ENCODE measurements at regions not wholly inside any gene's neighbourhood (a gene's known extent, or its start where the extent isn't known, plus 50 kb on each side); places are given as distances from the start of the nearest gene placed in this dataset.

DNA sequence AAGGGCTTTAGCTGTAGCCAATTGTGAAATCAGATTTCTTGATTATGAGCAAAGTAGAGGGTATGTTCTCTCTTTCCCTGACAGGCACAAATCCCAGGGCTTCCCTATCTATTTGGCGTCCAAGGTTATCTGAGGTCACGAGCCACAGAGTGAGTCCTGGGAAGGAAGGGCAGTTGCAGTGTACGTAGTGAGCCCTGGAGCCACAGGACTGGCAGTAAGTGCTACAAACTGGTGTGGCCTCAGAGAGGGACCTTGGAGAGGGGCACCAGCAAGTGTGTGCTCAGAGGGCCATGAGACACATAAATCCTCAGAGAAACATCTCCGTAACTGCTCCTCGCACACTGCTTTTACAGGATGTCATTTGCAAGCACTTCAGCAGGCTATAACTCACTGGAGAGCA, 115.5 kb upstream of the SH3BP4 start:
- Histone ChIP-seq H4K20me1 (ENCODE audit: insufficient read depth, low read length, poor library complexity, severe bottlenecking) (no peaks in the 10 kb centered on the region), H3K9me3 (ENCODE audit: insufficient read depth, low read depth, low read length) (no peaks in the 10 kb centered on the region), H3K4me3 (ENCODE audit: low read length, poor library complexity, severe bottlenecking) (no peak overlapping the region), H3K4me1 (ENCODE audit: insufficient read depth, low read length, poor library complexity, severe bottlenecking) (no peaks in the 10 kb centered on the region), H3F3A (ENCODE audit: low read depth) (no peaks in the 10 kb centered on the region), H3K4me2 (ENCODE audit: low read depth, low read length, poor library complexity, severe bottlenecking) (no peak overlapping the region), H3K9me2 (replicated peaks; ENCODE audit: low read depth, low read length) (no peaks in the 10 kb centered on the region), H3K27me3 (ENCODE audit: insufficient read depth, low read length, poor library complexity, severe bottlenecking) (no peaks in the 10 kb centered on the region), H3K9ac (ENCODE audit: low read depth, low read length, poor library complexity, severe bottlenecking) (no peak overlapping the region), H2AFZ (ENCODE audit: low read length) (no peak overlapping the region), H3K36me3 (ENCODE audit: insufficient read depth, low read length) (no peaks in the 10 kb centered on the region), H3K79me2 (ENCODE audit: insufficient read depth, low read length) (no peaks in the 10 kb centered on the region)
- TF ChIP-seq, protein P1, sequence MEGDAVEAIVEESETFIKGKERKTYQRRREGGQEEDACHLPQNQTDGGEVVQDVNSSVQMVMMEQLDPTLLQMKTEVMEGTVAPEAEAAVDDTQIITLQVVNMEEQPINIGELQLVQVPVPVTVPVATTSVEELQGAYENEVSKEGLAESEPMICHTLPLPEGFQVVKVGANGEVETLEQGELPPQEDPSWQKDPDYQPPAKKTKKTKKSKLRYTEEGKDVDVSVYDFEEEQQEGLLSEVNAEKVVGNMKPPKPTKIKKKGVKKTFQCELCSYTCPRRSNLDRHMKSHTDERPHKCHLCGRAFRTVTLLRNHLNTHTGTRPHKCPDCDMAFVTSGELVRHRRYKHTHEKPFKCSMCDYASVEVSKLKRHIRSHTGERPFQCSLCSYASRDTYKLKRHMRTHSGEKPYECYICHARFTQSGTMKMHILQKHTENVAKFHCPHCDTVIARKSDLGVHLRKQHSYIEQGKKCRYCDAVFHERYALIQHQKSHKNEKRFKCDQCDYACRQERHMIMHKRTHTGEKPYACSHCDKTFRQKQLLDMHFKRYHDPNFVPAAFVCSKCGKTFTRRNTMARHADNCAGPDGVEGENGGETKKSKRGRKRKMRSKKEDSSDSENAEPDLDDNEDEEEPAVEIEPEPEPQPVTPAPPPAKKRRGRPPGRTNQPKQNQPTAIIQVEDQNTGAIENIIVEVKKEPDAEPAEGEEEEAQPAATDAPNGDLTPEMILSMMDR (conservative IDR thresholded peaks at IDR 0.05; ENCODE audit: low read length) = no peak
- TF ChIP-seq EZH2phosphoT487 (IDR thresholded peaks at IDR 0.05; ENCODE audit: borderline replicate concordance) = no peak

- no peak overlapping the region for H3K4me3 ChIP-seq (ENCODE audit: low read length, poor library complexity, severe bottlenecking)
- no peak for TF ChIP-seq EZH2phosphoT487 (IDR thresholded peaks at IDR 0.05; ENCODE audit: borderline replicate concordance)
- TF ChIP-seq, protein P1 (conservative IDR thresholded peaks at IDR 0.05; ENCODE audit: low read length) = no peak
Measured at GRCh38 chr2:234835738-234836137, 116.1 kb upstream of the SH3BP4 start.

GRCh38 chr2:234834228-234834923, 117.4 kb upstream of the SH3BP4 start:
- Histone ChIP-seq H3K4me2 (ENCODE audit: low read depth, low read length, poor library complexity, severe bottlenecking) (no peak overlapping the region), H3K36me3 (ENCODE audit: insufficient read depth, low read length) (no peaks in the 10 kb centered on the region), H3K9ac (ENCODE audit: low read depth, low read length, poor library complexity, severe bottlenecking) (no peak overlapping the region), H3K4me1 (ENCODE audit: insufficient read depth, low read length, poor library complexity, severe bottlenecking) (no peaks in the 10 kb centered on the region), H3K79me2 (ENCODE audit: insufficient read depth, low read length) (no peaks in the 10 kb centered on the region), H3K4me3 (ENCODE audit: low read length, poor library complexity, severe bottlenecking) (no peak overlapping the region), H4K20me1 (ENCODE audit: insufficient read depth, low read length, poor library complexity, severe bottlenecking) (no peaks in the 10 kb centered on the region), H2AFZ (ENCODE audit: low read length) (no peak overlapping the region), H3K27me3 (ENCODE audit: insufficient read depth, low read length, poor library complexity, severe bottlenecking) (no peaks in the 10 kb centered on the region), H3K9me2 (replicated peaks; ENCODE audit: low read depth, low read length) (no peaks in the 10 kb centered on the region), H3K9me3 (ENCODE audit: insufficient read depth, low read depth, low read length) (no peaks in the 10 kb centered on the region), H3F3A (ENCODE audit: low read depth) (no peaks in the 10 kb centered on the region)
- TF ChIP-seq EZH2phosphoT487 (IDR thresholded peaks at IDR 0.05; ENCODE audit: borderline replicate concordance) = no peak
- TF ChIP-seq, protein P1 (conservative IDR thresholded peaks at IDR 0.05; ENCODE audit: low read length) = no peak

More at GRCh38 chr2:234835738-234836137, 116.1 kb upstream of the SH3BP4 start:
- H2AFZ ChIP-seq (ENCODE audit: low read length) = no peak overlapping the region
- no peaks in the 10 kb centered on the region for H3K36me3 ChIP-seq (ENCODE audit: insufficient read depth, low read length)
- H3K9ac ChIP-seq (ENCODE audit: low read depth, low read length, poor library complexity, severe bottlenecking) = no peak overlapping the region
- H3K27me3 ChIP-seq (ENCODE audit: insufficient read depth, low read length, poor library complexity, severe bottlenecking) = no peaks in the 10 kb centered on the region
- no peaks in the 10 kb centered on the region for H3K79me2 ChIP-seq (ENCODE audit: insufficient read depth, low read length)
- no peak overlapping the region for H3K4me2 ChIP-seq (ENCODE audit: low read depth, low read length, poor library complexity, severe bottlenecking)
- H3K9me3 ChIP-seq (ENCODE audit: insufficient read depth, low read depth, low read length) = no peaks in the 10 kb centered on the region
- H3K4me1 ChIP-seq (ENCODE audit: insufficient read depth, low read length, poor library complexity, severe bottlenecking) = no peaks in the 10 kb centered on the region
- H4K20me1 ChIP-seq (ENCODE audit: insufficient read depth, low read length, poor library complexity, severe bottlenecking) = no peaks in the 10 kb centered on the region
- no peaks in the 10 kb centered on the region for H3F3A ChIP-seq (ENCODE audit: low read depth)
- H3K9me2 ChIP-seq (replicated peaks; ENCODE audit: low read depth, low read length) = no peaks in the 10 kb centered on the region

Data from Loucy (cell line).